Fibroblast of villous mesenchyme (primary cell): ENCODE measurements at regions not wholly inside any gene's neighbourhood (a gene's known extent, or its start where the extent isn't known, plus 50 kb on each side); places are given as distances from the start of the nearest gene placed in this dataset.

Experiments used
- DNase-seq: peaks from one replicate; pipeline ENCODE4 v3.0.0-alpha.2; 2010; ENCODE audit warnings: low read depth
- H3K4me3 ChIP-seq: 2 replicates; pipeline ENCODE4 v1.5.1; 2011; ENCODE audit warnings: low read depth, mild to moderate bottlenecking, low read length
- CTCF ChIP-seq: IDR thresholded peaks from 2 replicates; pipeline ENCODE4 v1.5.1; 2012; ENCODE audit warnings: low read depth, mild to moderate bottlenecking, low read length; ENCODE audit not compliant: insufficient read depth

- no peak for DNase-seq
- H3K4me3 ChIP-seq, result no peak overlapping the region
- TF ChIP-seq CTCF, result no peak
Observed at GRCh38 chr10:128468462-128468861, 342.2 kb upstream of the MKI67 start.

- H3K4me3 ChIP-seq, result no peak overlapping the region
- no peak for DNase-seq
- no peak for TF ChIP-seq CTCF
Observed at GRCh38 chr10:128469515-128469914, 343.3 kb upstream of the MKI67 start.

- no peak overlapping the region for H3K4me3 ChIP-seq
- TF ChIP-seq CTCF, result no peak
- DNase-seq, result no peak
Observed at GRCh38 chr10:128470321-128470965, 344.2 kb upstream of the MKI67 start.

GRCh38 chr10:128471151-128471550, 344.9 kb upstream of the MKI67 start:
- no peak overlapping the region for H3K4me3 ChIP-seq
- DNase-seq, result no peak
- TF ChIP-seq CTCF, result no peak

- no peak for DNase-seq
- TF ChIP-seq CTCF, result no peak
- H3K4me3 ChIP-seq, result no peak overlapping the region
Observed at GRCh38 chr10:128472196-128472595, 346.0 kb upstream of the MKI67 start.

GRCh38 chr10:128473396-128473795, 347.2 kb upstream of the MKI67 start:
- no peak for TF ChIP-seq CTCF
- no peak overlapping the region for H3K4me3 ChIP-seq
- no peak for DNase-seq

- no peak for DNase-seq
- H3K4me3 ChIP-seq, result no peak overlapping the region
- no peak for TF ChIP-seq CTCF
Observed at GRCh38 chr10:128473911-128474310, 347.7 kb upstream of the MKI67 start.
